ENCODE measurements at regions not wholly inside any gene's neighbourhood (a gene's known extent, or its start where the extent isn't known, plus 50 kb on each side); places are given as distances from the start of the nearest gene placed in this dataset.

DNA sequence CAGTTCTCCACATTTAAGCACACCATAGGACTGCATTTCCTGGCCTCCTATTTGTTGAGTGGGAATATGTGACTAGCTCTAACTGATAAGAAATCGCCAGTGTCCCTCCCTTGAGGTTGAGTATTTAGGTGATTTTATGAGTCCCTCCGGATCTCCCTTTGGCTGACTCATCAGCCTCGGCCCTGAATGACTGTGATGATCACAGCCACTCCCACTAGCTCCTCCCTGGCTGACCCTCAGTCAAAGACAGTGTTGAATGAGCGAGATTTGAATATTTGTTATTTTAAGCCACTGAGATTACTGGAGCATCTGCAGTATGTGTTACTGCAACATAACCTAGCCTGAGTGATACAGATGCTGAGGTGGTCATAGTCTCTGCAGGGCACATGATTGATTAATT is 515.3 kb downstream of the EPHB1 start:
- no peak for DNase-seq (ENCODE audit: low spot score)

DNA sequence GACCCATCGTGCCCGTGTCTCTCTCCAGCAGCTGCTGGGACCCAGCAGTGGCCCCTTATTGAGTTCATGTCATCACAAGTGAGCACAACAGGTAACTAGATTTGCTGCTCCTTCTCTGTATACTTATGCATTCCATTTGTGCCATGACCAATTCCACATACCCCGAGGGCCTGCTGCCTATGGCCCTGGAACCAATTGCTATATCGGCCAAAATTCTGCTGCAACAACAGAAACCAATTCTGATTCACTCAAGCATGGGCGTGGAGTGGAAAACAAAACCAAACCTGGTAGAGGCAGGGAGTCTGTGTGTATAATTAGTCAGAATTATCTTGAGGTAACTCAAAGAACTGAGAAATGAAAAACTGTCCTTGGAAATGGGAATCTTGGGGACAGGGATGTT is 516.6 kb downstream of the EPHB1 start:
- no peak for DNase-seq (ENCODE audit: low spot score)

DNA sequence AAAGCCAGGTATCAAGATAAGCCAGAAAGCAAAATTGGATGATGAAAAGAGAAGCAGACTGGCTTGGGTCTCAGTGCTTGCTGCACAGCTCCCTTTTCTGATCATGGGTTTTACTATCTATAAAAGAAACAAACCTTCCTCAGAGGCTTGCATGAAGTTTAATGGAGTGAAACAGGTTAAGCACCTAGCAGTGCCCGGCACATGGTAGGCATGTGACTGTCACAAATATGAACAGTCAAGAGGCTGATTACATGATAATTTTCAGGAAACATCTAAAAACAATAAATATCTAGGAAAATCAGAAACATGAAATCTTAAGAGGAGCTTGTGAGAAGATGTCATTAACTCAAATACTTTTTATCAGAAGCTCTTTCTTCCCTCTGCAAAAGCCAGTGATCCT is 519.2 kb downstream of the EPHB1 start:
- no peak for DNase-seq (ENCODE audit: low spot score)

DNA sequence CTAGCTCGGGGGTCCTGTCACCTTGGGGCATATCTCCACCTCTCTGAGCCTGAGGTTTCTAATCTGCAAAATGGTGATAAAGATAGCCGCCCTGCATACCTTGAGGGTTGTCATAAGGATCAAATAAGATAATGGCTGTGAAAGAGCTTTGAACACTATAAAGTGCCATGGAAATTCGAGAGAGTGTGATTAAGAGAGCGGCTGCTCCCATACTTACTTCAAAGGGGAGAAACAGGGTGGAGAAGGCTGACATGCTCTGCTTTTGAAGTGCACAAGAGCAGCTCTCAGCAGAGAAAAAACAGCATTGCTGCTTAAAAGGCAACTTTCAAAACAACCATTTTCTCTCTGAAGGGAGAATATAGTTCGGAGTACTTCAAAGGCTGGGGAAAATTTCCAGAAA is 529.2 kb downstream of the EPHB1 start:
- no peak for DNase-seq (ENCODE audit: low spot score)

- no peak for DNase-seq (ENCODE audit: low spot score)
These were observed 530.0 kb downstream of the EPHB1 start for GRCh38 chr3:135325096-135325495.

- no peak for DNase-seq (ENCODE audit: low spot score)
These were observed 530.7 kb downstream of the EPHB1 start for GRCh38 chr3:135325726-135326235.

GRCh38 chr3:135326851-135327250 is 531.8 kb downstream of the EPHB1 start:
- no peak for DNase-seq (ENCODE audit: low spot score)

DNA sequence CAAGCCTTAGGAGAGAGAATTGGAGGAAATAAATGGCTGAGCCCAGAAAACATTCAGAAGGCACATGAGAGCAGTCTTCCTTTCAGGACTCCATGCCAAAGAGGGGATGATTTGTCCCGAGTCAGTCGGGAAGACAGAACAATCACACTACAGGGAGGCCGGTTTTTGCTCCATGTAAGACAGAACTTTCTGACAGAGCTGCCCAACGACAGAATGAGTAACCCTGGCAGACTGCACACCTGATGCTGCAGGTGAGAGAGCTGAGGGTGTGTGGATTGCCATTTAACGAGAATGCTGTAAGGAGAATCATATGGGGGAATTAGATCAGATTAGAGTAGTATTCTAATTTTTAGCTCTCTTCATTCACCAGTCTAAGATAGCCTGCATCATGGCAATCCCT is 533.0 kb downstream of the EPHB1 start:
- DNase-seq (ENCODE audit: low spot score), result no peak

- peak; percentile 2 for DNase-seq (ENCODE audit: low spot score)
These were observed 534.4 kb downstream of the EPHB1 start for GRCh38 chr3:135329479-135329878.

DNA sequence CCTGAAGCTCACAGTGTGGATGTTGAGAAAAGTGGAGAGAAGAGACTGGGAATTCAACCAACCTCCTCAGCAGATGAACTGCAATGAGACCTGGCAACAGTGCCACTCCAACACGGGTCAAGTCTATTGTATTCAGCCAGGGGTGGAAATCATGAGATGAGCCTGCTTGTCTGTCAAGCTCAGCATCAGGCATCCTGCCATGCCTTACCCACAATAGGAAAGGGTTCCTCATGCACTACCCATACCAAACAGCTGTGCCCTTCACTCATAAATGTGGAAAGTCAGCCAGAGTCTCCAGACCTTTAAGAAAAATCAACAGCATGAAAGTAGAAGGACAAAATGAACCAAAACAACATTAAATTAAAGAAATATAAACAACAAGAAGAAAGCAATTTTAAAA is 542.1 kb downstream of the EPHB1 start:
- no peak for DNase-seq (ENCODE audit: low spot score)

- no peak for DNase-seq (ENCODE audit: low spot score)
These were observed 553.6 kb downstream of the EPHB1 start for GRCh38 chr3:135348690-135349089.

DNA sequence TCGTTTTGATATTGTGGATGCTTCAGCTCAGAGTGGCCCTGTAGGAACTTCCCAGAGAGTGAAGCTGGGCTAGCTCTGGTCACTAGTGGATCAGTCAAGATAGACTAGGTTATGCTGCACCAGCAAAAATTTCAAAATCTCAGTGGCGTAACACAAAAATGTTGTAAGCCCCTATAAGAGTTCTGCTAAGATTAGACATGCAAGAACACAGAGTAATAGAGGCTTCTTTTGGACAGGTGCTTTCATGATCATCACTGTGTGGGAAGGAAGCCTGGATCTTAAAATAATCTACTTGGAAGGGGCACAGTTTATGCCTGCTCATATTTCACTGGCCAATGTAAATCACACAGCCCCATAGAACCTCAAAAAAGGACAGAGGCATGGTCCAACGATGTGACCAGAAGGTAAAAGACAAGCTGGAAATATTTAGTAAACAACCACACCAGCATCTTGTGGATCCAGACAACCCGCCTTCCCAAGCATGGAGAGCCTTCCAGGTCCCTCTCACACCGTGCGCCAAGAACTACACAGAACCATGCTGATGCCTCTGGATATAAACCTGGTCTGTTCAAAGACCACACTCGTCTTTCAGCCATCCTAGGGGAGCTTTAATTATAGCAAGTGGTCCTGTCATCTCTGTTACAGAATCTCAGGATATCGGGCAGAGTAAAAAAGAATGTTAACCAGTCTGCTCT is 554.3 kb downstream of the EPHB1 start:
- DNase-seq (ENCODE audit: low spot score), result no peak

GRCh38 chr3:135352213-135352612 is 557.2 kb downstream of the EPHB1 start:
- DNase-seq (ENCODE audit: low spot score), result no peak

DNA sequence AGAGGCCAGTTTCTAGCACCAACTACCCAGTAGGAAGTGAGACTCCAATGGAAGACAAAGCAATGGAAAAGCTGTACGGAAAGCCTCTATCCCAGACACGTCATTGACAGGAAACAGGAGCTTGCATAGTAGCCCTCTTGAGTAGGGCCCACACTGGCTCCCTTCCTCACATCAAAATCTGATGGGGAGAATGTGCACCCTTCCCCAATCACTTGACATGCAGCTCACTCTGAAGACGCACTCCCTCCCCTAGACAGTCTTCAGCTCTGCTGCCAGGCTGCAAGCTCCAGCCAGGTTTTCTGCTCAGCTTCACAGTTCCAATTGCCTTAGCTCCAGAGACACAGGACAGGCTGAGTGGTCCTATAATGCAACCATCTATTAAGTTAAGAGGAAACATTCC is 567.8 kb downstream of the EPHB1 start:
- DNase-seq (ENCODE audit: low spot score), result no peak

GRCh38 chr3:135364676-135365075 is 569.6 kb downstream of the EPHB1 start:
- no peak for DNase-seq (ENCODE audit: low spot score)

DNA sequence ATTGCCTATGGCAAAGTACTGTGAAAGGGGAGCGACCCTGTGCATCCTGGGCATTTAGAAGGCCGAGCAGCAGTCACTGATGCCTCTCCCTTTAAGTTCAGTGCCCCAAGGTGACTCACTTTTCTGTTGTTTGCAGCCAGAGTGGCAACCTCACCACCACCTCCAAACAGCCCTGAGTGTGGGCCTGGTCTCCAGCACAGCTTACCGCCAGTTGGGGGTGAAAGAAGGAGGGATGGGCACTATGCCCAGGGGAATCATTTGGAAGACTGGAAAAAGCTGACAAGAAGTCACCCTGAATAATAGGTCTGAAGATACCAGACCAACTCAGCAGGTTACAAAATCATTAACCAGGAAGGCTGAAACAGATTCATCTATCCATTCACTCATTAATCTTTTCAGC is 571.8 kb downstream of the EPHB1 start:
- no peak for DNase-seq (ENCODE audit: low spot score)

GRCh38 chr3:135368316-135368715 is 573.3 kb downstream of the EPHB1 start:
- no peak for DNase-seq (ENCODE audit: low spot score)

DNA sequence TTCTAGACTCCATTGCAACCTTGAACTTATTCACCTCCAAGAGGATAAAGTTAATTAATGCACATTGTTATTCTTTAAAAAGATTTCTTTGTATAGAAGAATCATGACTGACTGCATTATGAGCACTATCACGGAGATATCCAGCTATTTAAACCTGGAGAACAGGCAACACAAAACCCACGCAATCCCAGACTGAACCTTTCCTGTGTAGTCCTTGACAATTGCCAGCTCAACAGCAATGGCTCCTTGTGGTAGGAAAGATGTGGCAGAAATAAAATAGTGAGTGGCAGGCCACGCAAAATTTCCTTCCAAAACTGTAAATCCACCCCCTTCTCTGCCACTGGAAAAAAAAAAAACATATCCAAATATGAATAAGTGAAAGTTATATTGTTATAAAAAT is 573.7 kb downstream of the EPHB1 start:
- DNase-seq (ENCODE audit: low spot score), result no peak

- no peak for DNase-seq (ENCODE audit: low spot score)
These were observed 579.5 kb downstream of the EPHB1 start for GRCh38 chr3:135374571-135374970.

- no peak for DNase-seq (ENCODE audit: low spot score)
These were observed 583.3 kb upstream of the PPP2R3A start for GRCh38 chr3:135382188-135382587.

GRCh38 chr3:135382621-135383020 is 582.9 kb upstream of the PPP2R3A start:
- DNase-seq (ENCODE audit: low spot score), result no peak

DNA sequence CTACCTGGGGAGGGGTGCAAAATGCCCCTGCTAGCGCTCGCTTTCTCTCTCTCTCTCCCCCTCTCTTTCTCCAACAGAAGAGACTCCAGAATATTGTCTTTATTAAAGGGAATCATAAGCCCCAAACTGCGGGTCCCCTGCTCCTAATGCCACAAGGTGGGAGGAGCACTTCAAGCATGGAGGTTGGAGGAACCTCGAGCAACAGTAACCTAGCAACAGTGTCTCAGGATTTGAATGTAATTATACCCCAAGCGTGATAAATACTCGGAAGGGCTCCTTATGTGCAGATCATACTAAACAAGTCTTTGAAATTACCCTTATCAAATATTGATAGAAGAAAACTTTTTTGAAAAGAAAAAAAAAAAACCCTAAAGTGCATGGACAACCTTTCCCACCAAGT is 582.2 kb upstream of the PPP2R3A start:
- DNase-seq (ENCODE audit: low spot score), result no peak

- no peak for DNase-seq (ENCODE audit: low spot score)
These were observed 573.4 kb upstream of the PPP2R3A start for GRCh38 chr3:135392151-135392550.

DNA sequence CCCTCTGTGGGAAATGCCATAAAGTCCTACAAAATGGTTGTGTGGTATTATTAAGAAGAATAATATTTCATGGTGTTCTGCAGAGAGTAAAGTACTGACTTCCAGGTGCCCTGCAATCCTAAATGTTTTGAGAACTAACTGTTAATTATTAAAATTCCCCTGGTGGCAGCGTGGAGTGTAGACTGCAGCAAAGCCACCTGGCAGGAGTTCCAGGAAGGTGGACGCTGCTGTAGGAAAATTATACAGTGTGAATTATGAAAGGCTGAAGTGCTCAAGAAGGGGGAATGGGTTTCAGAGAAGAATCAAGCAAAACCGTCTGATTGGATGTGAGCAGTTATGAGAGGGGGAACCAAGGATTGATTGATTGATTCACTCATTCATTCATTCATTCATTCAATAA is 572.4 kb upstream of the PPP2R3A start:
- DNase-seq (ENCODE audit: low spot score), result no peak

Data from pons (tissue), 1 donor.